ENCODE measurements at regions not wholly inside any gene's neighbourhood (a gene's known extent, or its start where the extent isn't known, plus 50 kb on each side); places are given as distances from the start of the nearest gene placed in this dataset.

DNA sequence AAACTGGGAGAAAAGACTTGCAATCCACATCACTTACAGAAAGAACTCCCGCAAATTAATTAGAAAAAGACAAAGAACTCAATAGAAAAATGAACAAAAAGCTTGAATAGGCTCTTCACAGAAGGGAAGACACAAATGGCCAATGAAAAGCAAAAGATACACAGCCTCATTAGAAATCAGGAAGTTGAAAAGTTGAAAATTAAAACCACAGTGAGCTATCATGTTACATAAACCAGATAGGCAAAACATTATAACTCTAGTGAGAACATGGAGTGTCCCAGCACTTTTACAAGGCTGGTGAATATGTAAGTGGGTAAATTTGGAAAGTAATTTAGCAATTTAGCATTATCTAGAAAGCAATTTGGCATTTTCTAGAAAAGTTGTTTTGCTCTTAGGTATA, 158.4 kb upstream of the RASSF8 start:
- dilution Hi-C loops (cut with MboI; ENCODE audit: extremely low pct_ligation_motif_present, low sequenced_read_pairs) = no loop called here
- H3K4me1 ChIP-seq (ENCODE audit: control insufficient read depth, extremely low read depth, insufficient read depth, low read length) = peaks cover 13% of the 10 kb centered on the region
- no peak overlapping the region for H3K9ac ChIP-seq (ENCODE audit: control insufficient read depth, extremely low read depth, insufficient read depth, low read length)
- no peak for FAIRE-seq
- TF ChIP-seq EZH2 (IDR thresholded peaks at IDR 0.05; ENCODE audit: low read length) = no peak
- TF ChIP-seq, protein P1, sequence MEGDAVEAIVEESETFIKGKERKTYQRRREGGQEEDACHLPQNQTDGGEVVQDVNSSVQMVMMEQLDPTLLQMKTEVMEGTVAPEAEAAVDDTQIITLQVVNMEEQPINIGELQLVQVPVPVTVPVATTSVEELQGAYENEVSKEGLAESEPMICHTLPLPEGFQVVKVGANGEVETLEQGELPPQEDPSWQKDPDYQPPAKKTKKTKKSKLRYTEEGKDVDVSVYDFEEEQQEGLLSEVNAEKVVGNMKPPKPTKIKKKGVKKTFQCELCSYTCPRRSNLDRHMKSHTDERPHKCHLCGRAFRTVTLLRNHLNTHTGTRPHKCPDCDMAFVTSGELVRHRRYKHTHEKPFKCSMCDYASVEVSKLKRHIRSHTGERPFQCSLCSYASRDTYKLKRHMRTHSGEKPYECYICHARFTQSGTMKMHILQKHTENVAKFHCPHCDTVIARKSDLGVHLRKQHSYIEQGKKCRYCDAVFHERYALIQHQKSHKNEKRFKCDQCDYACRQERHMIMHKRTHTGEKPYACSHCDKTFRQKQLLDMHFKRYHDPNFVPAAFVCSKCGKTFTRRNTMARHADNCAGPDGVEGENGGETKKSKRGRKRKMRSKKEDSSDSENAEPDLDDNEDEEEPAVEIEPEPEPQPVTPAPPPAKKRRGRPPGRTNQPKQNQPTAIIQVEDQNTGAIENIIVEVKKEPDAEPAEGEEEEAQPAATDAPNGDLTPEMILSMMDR (optimal IDR thresholded peaks at IDR 0.05 in 1 of 3, IDR thresholded peaks at IDR 0.05 in 1 of 3, conservative IDR thresholded peaks at IDR 0.05 in 1 of 3; ENCODE audit: extremely low read depth in 1 of 3, insufficient read depth in 2 of 3, low read length in 3 of 3) = no peak
- H3K9me1 ChIP-seq (ENCODE audit: control insufficient read depth, extremely low read depth, insufficient read depth, low read length) = no peaks in the 10 kb centered on the region
- H4K20me1 ChIP-seq (ENCODE audit: control insufficient read depth, extremely low read depth, insufficient read depth, low read length) = no peaks in the 10 kb centered on the region
- H3K4me2 ChIP-seq (ENCODE audit: control insufficient read depth, extremely low read depth, insufficient read depth, low read depth, low read length) = no peak overlapping the region
- H3K27ac ChIP-seq (ENCODE audit: control insufficient read depth, insufficient read depth, low read length) = no peak overlapping the region
- H3K27me3 ChIP-seq (ENCODE audit: control insufficient read depth, extremely low read depth, insufficient read depth, low read length) = no peaks in the 10 kb centered on the region
- no peak for DNase-seq (ENCODE audit: low read depth, low spot score)
- no peaks in the 10 kb centered on the region for H3K9me3 ChIP-seq (ENCODE audit: control insufficient read depth, low read depth, low read length)
- H3K4me3 ChIP-seq (ENCODE audit: control insufficient read depth in 2 of 3, extremely low read depth in 1 of 3, insufficient read depth in 2 of 3, low read depth in 1 of 3, low read length in 3 of 3) = no peak overlapping the region
- H3K36me3 ChIP-seq (ENCODE audit: control insufficient read depth in 2 of 2, extremely low read depth in 1 of 2, insufficient read depth in 2 of 2, low read length in 2 of 2) = no peaks in the 10 kb centered on the region
- no peaks in the 10 kb centered on the region for H3K79me2 ChIP-seq (ENCODE audit: control insufficient read depth, insufficient read depth, low read length)
- no peak overlapping the region for H2AFZ ChIP-seq (ENCODE audit: control insufficient read depth, low read length)

DNA sequence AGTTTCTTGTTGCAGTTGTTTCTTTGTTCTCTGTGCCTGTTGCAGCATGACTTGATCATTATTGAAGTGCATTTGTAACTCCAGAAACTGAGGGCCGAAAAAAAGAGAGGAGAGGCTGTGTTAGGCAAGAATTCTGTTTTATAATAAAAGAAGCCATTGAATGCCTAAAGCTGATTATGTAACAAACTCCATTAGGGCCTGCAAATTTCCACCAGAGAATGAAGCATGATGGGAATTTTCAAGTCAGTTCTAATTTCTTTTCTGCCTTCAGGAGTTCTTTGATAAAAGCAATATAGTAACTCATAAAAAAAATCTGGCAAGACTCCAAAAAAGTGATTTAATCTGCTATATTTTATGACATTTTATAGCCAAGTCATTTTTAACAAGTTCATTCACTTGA, 156.7 kb upstream of the RASSF8 start:
- no peaks in the 10 kb centered on the region for H3K36me3 ChIP-seq (ENCODE audit: control insufficient read depth in 2 of 2, extremely low read depth in 1 of 2, insufficient read depth in 2 of 2, low read length in 2 of 2)
- peaks cover 20% of the 10 kb centered on the region for H3K4me1 ChIP-seq (ENCODE audit: control insufficient read depth, extremely low read depth, insufficient read depth, low read length)
- no peak for TF ChIP-seq EZH2 (IDR thresholded peaks at IDR 0.05; ENCODE audit: low read length)
- TF ChIP-seq, protein P1 (optimal IDR thresholded peaks at IDR 0.05 in 1 of 3, IDR thresholded peaks at IDR 0.05 in 1 of 3, conservative IDR thresholded peaks at IDR 0.05 in 1 of 3; ENCODE audit: extremely low read depth in 1 of 3, insufficient read depth in 2 of 3, low read length in 3 of 3) = no peak
- FAIRE-seq = no peak
- no peaks in the 10 kb centered on the region for H3K79me2 ChIP-seq (ENCODE audit: control insufficient read depth, insufficient read depth, low read length)
- no peaks in the 10 kb centered on the region for H3K9me3 ChIP-seq (ENCODE audit: control insufficient read depth, low read depth, low read length)
- dilution Hi-C loops (cut with MboI; ENCODE audit: extremely low pct_ligation_motif_present, low sequenced_read_pairs) = no loop called here
- no peaks in the 10 kb centered on the region for H3K9me1 ChIP-seq (ENCODE audit: control insufficient read depth, extremely low read depth, insufficient read depth, low read length)
- H3K27ac ChIP-seq (ENCODE audit: control insufficient read depth, insufficient read depth, low read length) = no peak overlapping the region
- H2AFZ ChIP-seq (ENCODE audit: control insufficient read depth, low read length) = peak overlapping the region; percentile 27
- H3K4me3 ChIP-seq (ENCODE audit: control insufficient read depth in 2 of 3, extremely low read depth in 1 of 3, insufficient read depth in 2 of 3, low read depth in 1 of 3, low read length in 3 of 3) = no peak overlapping the region
- H3K4me2 ChIP-seq (ENCODE audit: control insufficient read depth, extremely low read depth, insufficient read depth, low read depth, low read length) = peak overlapping the region; percentile 50
- H3K27me3 ChIP-seq (ENCODE audit: control insufficient read depth, extremely low read depth, insufficient read depth, low read length) = no peaks in the 10 kb centered on the region
- no peaks in the 10 kb centered on the region for H4K20me1 ChIP-seq (ENCODE audit: control insufficient read depth, extremely low read depth, insufficient read depth, low read length)
- DNase-seq (ENCODE audit: low read depth, low spot score) = no peak
- no peak overlapping the region for H3K9ac ChIP-seq (ENCODE audit: control insufficient read depth, extremely low read depth, insufficient read depth, low read length)
